Endodermal cell (in vitro differentiated cells): ENCODE measurements at regions not wholly inside any gene's neighbourhood (a gene's known extent, or its start where the extent isn't known, plus 50 kb on each side); places are given as distances from the start of the nearest gene placed in this dataset.

Experiments used
- DNase-seq: peaks from one replicate; pipeline ENCODE4 v3.0.0-alpha.2; 2017
- H3K27ac ChIP-seq: 2 replicates; pipeline ENCODE4 v1.5.1; 2013; ENCODE audit warnings: mild to moderate bottlenecking, low read depth, low read length, moderate library complexity
- H3K27me3 ChIP-seq: 2 replicates; pipeline ENCODE4 v1.6.1; 2013; ENCODE audit warnings: mild to moderate bottlenecking, low read length, moderate library complexity; ENCODE audit not compliant: insufficient read depth, control insufficient read depth, poor library complexity, severe bottlenecking
- H3K36me3 ChIP-seq: 2 replicates; pipeline ENCODE4 v1.7.0; 2013; ENCODE audit warnings: mild to moderate bottlenecking, low read length, moderate library complexity; ENCODE audit not compliant: control insufficient read depth, insufficient read depth
- H3K4me1 ChIP-seq: one replicate; pipeline ENCODE4 v1.7.0; 2013; ENCODE audit warnings: low read length; ENCODE audit not compliant: control insufficient read depth, insufficient read depth
- H3K4me3 ChIP-seq: 2 replicates; pipeline ENCODE4 v1.5.1; 2013; ENCODE audit warnings: mild to moderate bottlenecking, low read length, moderate library complexity
- H3K9ac ChIP-seq: 2 replicates; pipeline ENCODE4 v1.6.1; 2013; ENCODE audit warnings: mild to moderate bottlenecking, low read length, moderate library complexity; ENCODE audit not compliant: poor library complexity, severe bottlenecking; ENCODE audit errors: extremely low read depth
- H3K9me3 ChIP-seq: 2 replicates; pipeline ENCODE4 v1.6.1; 2013; ENCODE audit warnings: mild to moderate bottlenecking, low read length, moderate library complexity; ENCODE audit not compliant: control insufficient read depth
- H3K27ac Mint-ChIP-seq: 2 replicates; pipeline ENCODE4 v1.8.0; 2020; ENCODE audit warnings: mixed read lengths
- H3K27me3 Mint-ChIP-seq: 2 replicates; pipeline ENCODE4 v1.8.0; 2021; ENCODE audit warnings: mild to moderate bottlenecking, mixed read lengths; ENCODE audit not compliant: insufficient read depth
- H3K36me3 Mint-ChIP-seq: 2 replicates; pipeline ENCODE4 v1.8.0; 2020; ENCODE audit warnings: low read depth, mixed read lengths
- H3K4me1 Mint-ChIP-seq: 2 replicates; pipeline ENCODE4 v1.8.0; 2020; ENCODE audit warnings: mixed read lengths
- H3K4me3 Mint-ChIP-seq: 2 replicates; pipeline ENCODE4 v1.8.0; 2020; ENCODE audit warnings: mild to moderate bottlenecking, moderate library complexity, mixed read lengths
- H3K9me3 Mint-ChIP-seq: 2 replicates; pipeline ENCODE4 v1.8.0; 2020; ENCODE audit warnings: mild to moderate bottlenecking, mixed read lengths
- CTCF ChIP-seq: fragments of 200-600 bp; sonication (generic); conservative IDR thresholded peaks from 2 replicates; pipeline ENCODE4 v1.5.0; 2021; ENCODE audit warnings: antibody characterized with exemption, mild to moderate bottlenecking
- WGBS, 2 experiments: methylation state at CpG; one replicate each; pipeline versions ENCODE4 v1.1.5 to v1.1.7; 2013; ENCODE audit warnings: missing lambda C conversion rate in 2 of 2, mixed read lengths in 1 of 2; ENCODE audit not compliant: insufficient coverage in 1 of 2, insufficient read length in 1 of 2; 5-methylcytosine and 5-hydroxymethylcytosine counted together

- no peaks in the 10 kb centered on the region for H3K27me3 ChIP-seq
- no peak overlapping the region for H3K4me3 ChIP-seq
- no peak for DNase-seq
- Mint-ChIP-seq H3K36me3 (no peaks in the 10 kb centered on the region), H3K4me1 (peaks cover 15% of the 10 kb centered on the region), H3K27me3 (no peaks in the 10 kb centered on the region), H3K4me3 (no peak overlapping the region), H3K9me3 (no peaks in the 10 kb centered on the region), H3K27ac (no peak overlapping the region)
- H3K9me3 ChIP-seq: no peaks in the 10 kb centered on the region
- H3K36me3 ChIP-seq: no peaks in the 10 kb centered on the region
- no peak for TF ChIP-seq CTCF
- H3K9ac ChIP-seq: no peak overlapping the region
- 94 to 95% methylated on average over 5 to 8 of the region's 8 CpGs for WGBS, 2 experiments
- peaks cover 4% of the 10 kb centered on the region for H3K4me1 ChIP-seq
- H3K27ac ChIP-seq: no peak overlapping the region
These were observed 242.1 kb downstream of the CTTN start for GRCh38 chr11:70640408-70640807.

GRCh38 chr11:70641369-70641768, 243.0 kb downstream of the CTTN start:
- Histone ChIP-seq H3K4me1 (peaks cover 4% of the 10 kb centered on the region), H3K9ac (no peak overlapping the region), H3K27ac (no peak overlapping the region), H3K4me3 (no peak overlapping the region), H3K9me3 (no peaks in the 10 kb centered on the region), H3K27me3 (no peaks in the 10 kb centered on the region), H3K36me3 (no peaks in the 10 kb centered on the region)
- H3K9me3 Mint-ChIP-seq: no peaks in the 10 kb centered on the region
- H3K27ac Mint-ChIP-seq: no peak overlapping the region
- no peak for TF ChIP-seq CTCF
- peak; percentile 63 for DNase-seq
- WGBS, 2 experiments: 78 to 82% methylated on average over 12 of the region's 12 CpGs
- no peaks in the 10 kb centered on the region for H3K36me3 Mint-ChIP-seq
- H3K4me1 Mint-ChIP-seq: peaks cover 15% of the 10 kb centered on the region
- H3K4me3 Mint-ChIP-seq: no peak overlapping the region
- no peaks in the 10 kb centered on the region for H3K27me3 Mint-ChIP-seq

GRCh38 chr11:70642266-70642665, 243.9 kb downstream of the CTTN start:
- H3K4me3 Mint-ChIP-seq: no peak overlapping the region
- Histone ChIP-seq H3K27me3 (no peaks in the 10 kb centered on the region), H3K4me3 (no peak overlapping the region), H3K27ac (no peak overlapping the region), H3K9me3 (no peaks in the 10 kb centered on the region), H3K4me1 (peaks cover 4% of the 10 kb centered on the region), H3K36me3 (no peaks in the 10 kb centered on the region), H3K9ac (no peak overlapping the region)
- H3K27me3 Mint-ChIP-seq: no peaks in the 10 kb centered on the region
- no peak overlapping the region for H3K27ac Mint-ChIP-seq
- peaks cover 15% of the 10 kb centered on the region for H3K4me1 Mint-ChIP-seq
- no peak for DNase-seq
- TF ChIP-seq CTCF: no peak
- WGBS, 2 experiments: 72 to 83% methylated on average over 8 to 14 of the region's 14 CpGs
- H3K36me3 Mint-ChIP-seq: no peaks in the 10 kb centered on the region
- H3K9me3 Mint-ChIP-seq: no peaks in the 10 kb centered on the region
